Activated T-helper 17 cell treated with anti-CD3 and anti-CD28 coated beads, Interleukin-2, amount 50 U/mL, for 72 hours (primary cell): ENCODE measurements at regions not wholly inside any gene's neighbourhood (a gene's known extent, or its start where the extent isn't known, plus 50 kb on each side); places are given as distances from the start of the nearest gene placed in this dataset.

Experiments used
- ATAC-seq: fragments of 150-1000 bp; cut with Tn5 transposase; replicated peaks from 2 replicates; pipeline ENCODE4 v1.10.0; 2021; ENCODE audit warnings: mild to moderate bottlenecking, moderate library complexity
- H3K27ac Mint-ChIP-seq: one replicate; pipeline ENCODE4 v1.8.0; 2022; ENCODE audit warnings: mixed read lengths
- H3K27me3 Mint-ChIP-seq: one replicate; pipeline ENCODE4 v1.8.0; 2022; ENCODE audit warnings: mixed read lengths
- H3K36me3 Mint-ChIP-seq: one replicate; pipeline ENCODE4 v1.8.0; 2022; ENCODE audit warnings: low read depth, mild to moderate bottlenecking, mixed read lengths
- H3K4me1 Mint-ChIP-seq: one replicate; pipeline ENCODE4 v1.8.0; 2022; ENCODE audit warnings: mixed read lengths
- H3K4me3 Mint-ChIP-seq: one replicate; pipeline ENCODE4 v1.8.0; 2022; ENCODE audit warnings: mild to moderate bottlenecking, mixed read lengths
- H3K9me3 Mint-ChIP-seq: one replicate; pipeline ENCODE4 v1.8.0; 2022; ENCODE audit warnings: mixed read lengths

- Mint-ChIP-seq H3K9me3 (no peaks in the 10 kb centered on the region), H3K27ac (peak overlapping the region; percentile 23), H3K4me1 (peaks cover 41% of the 10 kb centered on the region), H3K36me3 (no peaks in the 10 kb centered on the region), H3K4me3 (peak overlapping the region; percentile 76), H3K27me3 (no peaks in the 10 kb centered on the region)
- peak; percentile 18 for ATAC-seq
These were observed 372.3 kb downstream of the SV2B start for GRCh38 chr15:91472316-91472756.

GRCh38 chr15:91473894-91474545 lies 374.0 kb downstream of the SV2B start:
- no peak for ATAC-seq
- H3K4me1 Mint-ChIP-seq, result peaks cover 36% of the 10 kb centered on the region
- no peak overlapping the region for H3K4me3 Mint-ChIP-seq

GRCh38 chr15:91476861-91477260 lies 376.6 kb upstream of the SLCO3A1 start:
- H3K36me3 Mint-ChIP-seq, result no peaks in the 10 kb centered on the region
- H3K27me3 Mint-ChIP-seq, result no peaks in the 10 kb centered on the region
- peaks cover 16% of the 10 kb centered on the region for H3K4me1 Mint-ChIP-seq
- H3K27ac Mint-ChIP-seq, result no peak overlapping the region
- no peak overlapping the region for H3K4me3 Mint-ChIP-seq
- ATAC-seq, result no peak
- no peaks in the 10 kb centered on the region for H3K9me3 Mint-ChIP-seq

More at GRCh38 chr15:91473894-91474545, 374.0 kb downstream of the SV2B start:
- no peaks in the 10 kb centered on the region for H3K27me3 Mint-ChIP-seq
- no peaks in the 10 kb centered on the region for H3K36me3 Mint-ChIP-seq
- H3K9me3 Mint-ChIP-seq, result no peaks in the 10 kb centered on the region
- no peak overlapping the region for H3K27ac Mint-ChIP-seq

- H3K4me1 Mint-ChIP-seq, result peaks cover 17% of the 10 kb centered on the region
- no peak for ATAC-seq
- H3K9me3 Mint-ChIP-seq, result no peaks in the 10 kb centered on the region
- H3K27ac Mint-ChIP-seq, result no peak overlapping the region
- H3K27me3 Mint-ChIP-seq, result no peaks in the 10 kb centered on the region
- no peaks in the 10 kb centered on the region for H3K36me3 Mint-ChIP-seq
- H3K4me3 Mint-ChIP-seq, result peak overlapping the region; percentile 13
These were observed 374.8 kb upstream of the SLCO3A1 start for GRCh38 chr15:91478717-91479191.

GRCh38 chr15:91480426-91480825 lies 373.1 kb upstream of the SLCO3A1 start:
- no peaks in the 10 kb centered on the region for H3K9me3 Mint-ChIP-seq
- peak overlapping the region; percentile 25 for H3K27ac Mint-ChIP-seq
- peak overlapping the region; percentile 13 for H3K4me3 Mint-ChIP-seq
- no peaks in the 10 kb centered on the region for H3K27me3 Mint-ChIP-seq
- H3K36me3 Mint-ChIP-seq, result no peaks in the 10 kb centered on the region
- H3K4me1 Mint-ChIP-seq, result peaks cover 22% of the 10 kb centered on the region
- ATAC-seq, result no peak

GRCh38 chr15:91482799-91483198 lies 370.7 kb upstream of the SLCO3A1 start:
- Mint-ChIP-seq H3K27ac (peak overlapping the region; percentile 3), H3K9me3 (no peaks in the 10 kb centered on the region), H3K4me1 (peaks cover 22% of the 10 kb centered on the region), H3K36me3 (no peaks in the 10 kb centered on the region), H3K4me3 (peak overlapping the region; percentile 19), H3K27me3 (no peaks in the 10 kb centered on the region)
- peak; percentile 21 for ATAC-seq

- ATAC-seq, result no peak
- H3K4me1 Mint-ChIP-seq, result peaks cover 22% of the 10 kb centered on the region
- H3K4me3 Mint-ChIP-seq, result no peak overlapping the region
- H3K27ac Mint-ChIP-seq, result no peak overlapping the region
- H3K9me3 Mint-ChIP-seq, result no peaks in the 10 kb centered on the region
- no peaks in the 10 kb centered on the region for H3K27me3 Mint-ChIP-seq
- H3K36me3 Mint-ChIP-seq, result no peaks in the 10 kb centered on the region
These were observed 369.4 kb upstream of the SLCO3A1 start for GRCh38 chr15:91484141-91484540.

- H3K4me3 Mint-ChIP-seq, result no peak overlapping the region
- no peaks in the 10 kb centered on the region for H3K36me3 Mint-ChIP-seq
- ATAC-seq, result no peak
- no peaks in the 10 kb centered on the region for H3K27me3 Mint-ChIP-seq
- H3K9me3 Mint-ChIP-seq, result no peaks in the 10 kb centered on the region
- H3K4me1 Mint-ChIP-seq, result peaks cover 8% of the 10 kb centered on the region
- no peak overlapping the region for H3K27ac Mint-ChIP-seq
These were observed 365.1 kb upstream of the SLCO3A1 start for GRCh38 chr15:91488452-91488851.

GRCh38 chr15:91490211-91490610 lies 363.3 kb upstream of the SLCO3A1 start:
- no peak overlapping the region for H3K4me3 Mint-ChIP-seq
- no peaks in the 10 kb centered on the region for H3K27me3 Mint-ChIP-seq
- no peak for ATAC-seq
- H3K27ac Mint-ChIP-seq, result no peak overlapping the region
- no peaks in the 10 kb centered on the region for H3K4me1 Mint-ChIP-seq
- no peaks in the 10 kb centered on the region for H3K36me3 Mint-ChIP-seq
- no peaks in the 10 kb centered on the region for H3K9me3 Mint-ChIP-seq

GRCh38 chr15:91491101-91491950 lies 362.2 kb upstream of the SLCO3A1 start:
- no peaks in the 10 kb centered on the region for H3K4me1 Mint-ChIP-seq
- H3K36me3 Mint-ChIP-seq, result no peaks in the 10 kb centered on the region
- no peak for ATAC-seq
- H3K27ac Mint-ChIP-seq, result no peak overlapping the region
- no peaks in the 10 kb centered on the region for H3K9me3 Mint-ChIP-seq
- H3K27me3 Mint-ChIP-seq, result no peaks in the 10 kb centered on the region
- H3K4me3 Mint-ChIP-seq, result no peak overlapping the region

GRCh38 chr15:91496754-91497691 lies 356.5 kb upstream of the SLCO3A1 start:
- Mint-ChIP-seq H3K4me1 (no peaks in the 10 kb centered on the region), H3K9me3 (no peaks in the 10 kb centered on the region), H3K36me3 (no peaks in the 10 kb centered on the region), H3K4me3 (no peak overlapping the region), H3K27ac (peak overlapping the region; percentile 40), H3K27me3 (no peaks in the 10 kb centered on the region)
- ATAC-seq, result no peak

- H3K9me3 Mint-ChIP-seq, result no peaks in the 10 kb centered on the region
- ATAC-seq, result no peak
- H3K4me3 Mint-ChIP-seq, result no peak overlapping the region
- H3K4me1 Mint-ChIP-seq, result no peaks in the 10 kb centered on the region
- no peaks in the 10 kb centered on the region for H3K36me3 Mint-ChIP-seq
- H3K27ac Mint-ChIP-seq, result no peak overlapping the region
- H3K27me3 Mint-ChIP-seq, result no peaks in the 10 kb centered on the region
These were observed 355.3 kb upstream of the SLCO3A1 start for GRCh38 chr15:91498046-91498748.

- no peak for ATAC-seq
- no peaks in the 10 kb centered on the region for H3K27me3 Mint-ChIP-seq
- H3K4me1 Mint-ChIP-seq, result no peaks in the 10 kb centered on the region
- H3K4me3 Mint-ChIP-seq, result no peak overlapping the region
- H3K9me3 Mint-ChIP-seq, result no peaks in the 10 kb centered on the region
- no peak overlapping the region for H3K27ac Mint-ChIP-seq
- no peaks in the 10 kb centered on the region for H3K36me3 Mint-ChIP-seq
These were observed 354.8 kb upstream of the SLCO3A1 start for GRCh38 chr15:91498749-91499062.
